K562 (cell line): ENCODE measurements at regions not wholly inside any gene's neighbourhood (a gene's known extent, or its start where the extent isn't known, plus 50 kb on each side); places are given as distances from the start of the nearest gene placed in this dataset.
A peak's percentile ranks its signal among the peaks of the same experiment; 100 is the strongest.

Source experiments
- ATAC-seq: fragments of 200-7000 bp; cut with Tn5 transposase; 3 replicates; pipeline ENCODE4 v1.9.1; 2020; ENCODE audit warnings: moderate library complexity
- BruUV-seq: library from RNA; stranded (reverse); fragments of 400-500 nt; replicated peaks from 2 replicates; lab custom pipeline; 2021; lab: Mats Ljungman, UMichigan
- CTCF ChIA-PET: fragments of 300-600 bp; formaldehyde crosslinking; extraction: SDS; loops from one replicate; lab custom pipeline; 2021; ENCODE audit warnings: low intra/inter-chr PET ratio; lab: Yijun Ruan, JAX
- POLR2A ChIA-PET: fragments of 300-600, 350-650 bp; sonication (Branson Sonifier 250); formaldehyde crosslinking; extraction: SDS; loops from one replicate; lab custom pipeline; 2021; ENCODE audit warnings: antibody characterized with exemption, inconsistent platforms; lab: Yijun Ruan, JAX
- DNase-seq, 4 experiments: peaks; one replicate each; pipeline versions ENCODE4 v3.0.0 to v3.0.0-alpha.2; 2011 to 2018; ENCODE audit warnings: low spot score in 3 of 4, mixed read lengths in 3 of 4; ENCODE audit errors: extremely low read depth in 1 of 4
- FAIRE-seq: peaks from 2 replicates; lab custom pipeline; 2011; peaks lifted over from hg19 to GRCh38; lab: Jason Lieb, UNC
- H2AFZ ChIP-seq: 2 replicates; pipeline ENCODE4 v1.6.0; 2011; ENCODE audit warnings: low read depth, low read length, control low read depth, inconsistent platforms
- H3K27ac ChIP-seq: fragments of 200-600 bp; 3 replicates; pipeline ENCODE4 v1.8.0; 2011; ENCODE audit warnings: low read depth, mild to moderate bottlenecking, control low read depth, inconsistent platforms, low read length, moderate library complexity, mixed read lengths; ENCODE audit errors: extremely low read depth
- H3K27me3 ChIP-seq, 2 experiments: fragments of 300-600 bp in 1 of 2; 2 replicates in 1 of 2; 3 replicates in 1 of 2; pipeline versions ENCODE4 v1.6.0 to v1.8.0; 2011; ENCODE audit warnings: inconsistent platforms in 2 of 2, low read length in 2 of 2, mild to moderate bottlenecking in 1 of 2, mixed read lengths in 1 of 2, moderate library complexity in 1 of 2; ENCODE audit not compliant: control insufficient read depth in 2 of 2, insufficient read depth in 2 of 2
- H3K36me3 ChIP-seq: fragments of 300-600 bp; 3 replicates; pipeline ENCODE4 v1.8.0; 2011; ENCODE audit warnings: mild to moderate bottlenecking, low read length, inconsistent platforms; ENCODE audit not compliant: control insufficient read depth, insufficient read depth
- H3K4me1 ChIP-seq, 2 experiments: fragments of 200-600 bp in 1 of 2; replicated peaks in 1 of 2; 2 replicates in 1 of 2; 3 replicates in 1 of 2; pipeline versions ENCODE4 v1.5.1 to v1.8.0; 2011; ENCODE audit warnings: inconsistent platforms in 2 of 2, low read length in 2 of 2, mild to moderate bottlenecking in 1 of 2, mixed read lengths in 1 of 2, moderate library complexity in 1 of 2; ENCODE audit not compliant: control insufficient read depth in 2 of 2, insufficient read depth in 2 of 2
- H3K4me2 ChIP-seq: 2 replicates; pipeline ENCODE4 v1.6.1; 2011; ENCODE audit warnings: low read length, control low read depth, inconsistent platforms, mixed read lengths; ENCODE audit not compliant: insufficient read depth
- H3K4me3 ChIP-seq: fragments of 200-600 bp; sonication (generic), shearing (Covaris generic); 2 replicates; pipeline ENCODE4 v1.5.1; 2016; ENCODE audit warnings: control low read depth, inconsistent platforms
- H3K79me2 ChIP-seq: fragments of 200-600 bp; 3 replicates; pipeline ENCODE4 v1.8.0; 2011; ENCODE audit warnings: low read length, inconsistent platforms; ENCODE audit not compliant: control insufficient read depth, insufficient read depth
- H3K9ac ChIP-seq, 2 experiments: 2 replicates each; pipeline versions ENCODE4 v1.6.0 to v1.6.1; 2011; ENCODE audit warnings: low read depth in 2 of 2, low read length in 2 of 2, control low read depth in 1 of 2, inconsistent platforms in 1 of 2, mild to moderate bottlenecking in 1 of 2, mixed read lengths in 1 of 2; ENCODE audit not compliant: insufficient read depth in 1 of 2
- H3K9me1 ChIP-seq: one replicate; pipeline ENCODE4 v1.6.0; 2011; ENCODE audit warnings: inconsistent platforms, mild to moderate bottlenecking, low read length, moderate library complexity; ENCODE audit not compliant: control insufficient read depth, insufficient read depth
- H3K9me3 ChIP-seq: replicated peaks from 2 replicates; pipeline ENCODE4 v1.5.1; 2011; ENCODE audit warnings: low read depth, low read length, inconsistent platforms; ENCODE audit not compliant: control insufficient read depth, insufficient read depth
- H4K20me1 ChIP-seq: replicated peaks from 2 replicates; pipeline ENCODE4 v1.6.1; 2011; ENCODE audit warnings: low read length, inconsistent platforms, mixed read lengths; ENCODE audit not compliant: control insufficient read depth, insufficient read depth
- NFATC3 ChIP-seq: fragments of 450-650 bp; IDR thresholded peaks from 2 replicates; pipeline ENCODE4 v1.6.1; 2017; ENCODE audit warnings: mild to moderate bottlenecking
- TARDBP ChIP-seq: fragments of 450-650 bp; IDR thresholded peaks from 2 replicates; pipeline ENCODE4 v1.6.1; 2016
- ZNF589 ChIP-seq: fragments of 200-800 bp; sonication (Bioruptor generic); IDR thresholded peaks from 2 replicates; pipeline ENCODE4 v1.6.1; 2016; ENCODE audit warnings: low read depth, missing genetic modification characterization, missing compliant biosample characterization
- WGBS: fragments of 100-300 bp; shearing (Covaris generic); methylation state at CpG from one replicate; pipeline ENCODE4 v1.1.6; 2016; ENCODE audit warnings: low coverage, mixed read lengths; ENCODE audit not compliant: insufficient coverage; ENCODE audit errors: missing lambda C conversion rate; 5-methylcytosine and 5-hydroxymethylcytosine counted together
- in situ Hi-C: fragments of 300-500 bp; cut with MboI; formaldehyde crosslinking; loops from 4 replicates; pipeline ENCODE4 v1.15.0; 2018; ENCODE audit warnings: inconsistent platforms, mixed read lengths
- intact Hi-C: fragments of 100-400 bp; cut with micrococcal nuclease; formaldehyde crosslinking; loops from 2 replicates; pipeline ENCODE4 v1.14.2; 2022
- TF ChIP-seq, protein P1 (sequence below): fragments of 450-650 bp; IDR thresholded peaks from 2 replicates; pipeline ENCODE4 v1.6.1; 2016
- TF ChIP-seq, protein P2 (sequence below): fragments of 450-650 bp; IDR thresholded peaks from 2 replicates; pipeline ENCODE4 v1.6.1; 2018; ENCODE audit warnings: mild to moderate bottlenecking, low read depth; ENCODE audit not compliant: partially characterized antibody
- TF ChIP-seq, protein P3 (sequence below): sonication (generic); formaldehyde crosslinking; IDR thresholded peaks from 2 replicates; pipeline ENCODE4 v1.8.1; 2022; ENCODE audit warnings: missing genetic modification reagents

DNA sequence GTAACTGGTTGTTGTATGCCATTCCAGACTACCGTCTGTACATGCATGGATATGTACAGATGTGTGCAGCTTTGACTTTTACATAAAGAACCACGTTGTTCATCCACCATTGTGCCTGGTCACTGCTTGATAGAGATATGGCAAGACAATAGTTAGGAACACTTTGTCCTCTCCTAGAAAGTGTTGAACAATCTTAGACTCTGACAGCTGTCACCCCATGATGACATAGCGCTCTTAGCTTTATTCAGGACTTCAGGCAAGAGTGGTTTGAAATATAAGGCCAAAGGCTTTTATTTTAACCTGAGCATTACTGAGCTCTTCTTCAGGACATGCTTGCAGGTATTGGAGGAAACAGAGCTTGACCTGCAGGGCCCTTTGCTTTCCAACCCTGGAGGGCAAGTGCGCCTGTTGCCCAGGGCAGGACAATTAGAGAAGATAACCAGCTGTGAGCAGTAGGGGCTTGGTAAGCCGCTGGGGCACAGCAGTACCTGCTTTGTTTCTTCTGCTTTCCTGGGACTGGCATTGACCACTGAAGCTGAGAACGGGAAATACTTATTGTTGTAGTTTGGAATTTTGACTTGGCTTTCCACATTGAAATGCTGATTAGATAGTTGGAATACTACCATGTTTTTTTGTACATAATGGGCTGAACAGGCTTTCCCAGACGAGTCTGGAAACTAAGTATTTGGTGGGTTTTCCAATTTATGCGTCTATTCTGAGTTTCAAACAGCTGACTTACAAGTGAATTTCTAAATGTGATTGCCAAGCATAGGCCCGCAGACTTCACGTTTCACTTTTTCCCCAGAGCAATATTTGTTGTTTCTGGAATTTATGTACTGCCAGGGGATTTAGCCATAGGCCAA is 51.1 kb downstream of the GARRE1 start (continued):
- TF ChIP-seq, protein P1, sequence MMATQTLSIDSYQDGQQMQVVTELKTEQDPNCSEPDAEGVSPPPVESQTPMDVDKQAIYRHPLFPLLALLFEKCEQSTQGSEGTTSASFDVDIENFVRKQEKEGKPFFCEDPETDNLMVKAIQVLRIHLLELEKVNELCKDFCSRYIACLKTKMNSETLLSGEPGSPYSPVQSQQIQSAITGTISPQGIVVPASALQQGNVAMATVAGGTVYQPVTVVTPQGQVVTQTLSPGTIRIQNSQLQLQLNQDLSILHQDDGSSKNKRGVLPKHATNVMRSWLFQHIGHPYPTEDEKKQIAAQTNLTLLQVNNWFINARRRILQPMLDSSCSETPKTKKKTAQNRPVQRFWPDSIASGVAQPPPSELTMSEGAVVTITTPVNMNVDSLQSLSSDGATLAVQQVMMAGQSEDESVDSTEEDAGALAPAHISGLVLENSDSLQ = peak; percentile 28; the same call in 1 of the 2 replicates
- TF ChIP-seq TARDBP = no peak
- TF ChIP-seq, all 486 proteins: peak for 2

DNA sequence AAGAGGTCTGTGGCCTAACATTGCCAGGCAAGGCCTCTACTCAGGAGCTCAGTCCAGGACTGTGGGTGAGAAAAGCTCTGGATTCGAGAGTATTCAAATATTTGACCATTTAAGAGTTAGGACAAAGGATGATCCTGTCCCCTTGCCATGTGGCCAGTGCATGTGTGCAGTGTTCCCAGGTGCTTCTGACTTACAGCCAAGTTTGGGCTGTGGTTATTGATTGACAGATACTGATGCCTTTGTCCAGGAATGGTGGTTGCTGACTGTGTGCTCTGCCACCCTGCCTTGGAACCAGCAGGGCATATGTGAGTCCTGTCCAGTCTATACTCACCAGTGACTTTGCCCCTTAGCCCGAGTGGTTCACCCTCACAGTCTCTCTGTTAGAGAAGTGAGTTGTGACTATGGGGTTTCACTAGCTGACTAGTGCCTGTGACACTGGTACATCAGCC is 51.9 kb downstream of the GARRE1 start:
- no peak for ATAC-seq
- FAIRE-seq = no peak
- H4K20me1 ChIP-seq = 0 out of 2 replicates have a peak, but pooled peaks cover 5% of the 10 kb centered on the region
- H3K9me1 ChIP-seq = no peaks in the 10 kb centered on the region
- H3K4me3 ChIP-seq = no peak overlapping the region
- no peaks in the 10 kb centered on the region for H3K27me3 ChIP-seq
- ChIA-PET CTCF (no interaction called here), POLR2A (interaction anchor here (0.5 to 1.6 kb wide), 3 partner anchors 11 to 932 kb away, joined by 3 to 5 read pairs (median 4); no protein-coding TSS in a partner anchor)
- DNase-seq = no peak
- 0 out of 3 replicates have a peak, but pooled peaks cover 3% of the 10 kb centered on the region for H3K79me2 ChIP-seq
- in situ Hi-C loops (no loop called here), intact Hi-C loops (no loop called here)
- no peak overlapping the region for H2AFZ ChIP-seq
- H3K36me3 ChIP-seq = peaks cover 14% of the 10 kb centered on the region; the same call in 1 of the 3 replicates
- no peaks in the 10 kb centered on the region for H3K9me3 ChIP-seq
- WGBS = 31% methylated on average over 2 of the region's 2 CpGs
- H3K9ac ChIP-seq = no peak overlapping the region; a peak in 1 of 4 replicates
- no TSS peak for BruUV-seq
- H3K4me2 ChIP-seq = no peak overlapping the region
- TF ChIP-seq, protein P2, sequence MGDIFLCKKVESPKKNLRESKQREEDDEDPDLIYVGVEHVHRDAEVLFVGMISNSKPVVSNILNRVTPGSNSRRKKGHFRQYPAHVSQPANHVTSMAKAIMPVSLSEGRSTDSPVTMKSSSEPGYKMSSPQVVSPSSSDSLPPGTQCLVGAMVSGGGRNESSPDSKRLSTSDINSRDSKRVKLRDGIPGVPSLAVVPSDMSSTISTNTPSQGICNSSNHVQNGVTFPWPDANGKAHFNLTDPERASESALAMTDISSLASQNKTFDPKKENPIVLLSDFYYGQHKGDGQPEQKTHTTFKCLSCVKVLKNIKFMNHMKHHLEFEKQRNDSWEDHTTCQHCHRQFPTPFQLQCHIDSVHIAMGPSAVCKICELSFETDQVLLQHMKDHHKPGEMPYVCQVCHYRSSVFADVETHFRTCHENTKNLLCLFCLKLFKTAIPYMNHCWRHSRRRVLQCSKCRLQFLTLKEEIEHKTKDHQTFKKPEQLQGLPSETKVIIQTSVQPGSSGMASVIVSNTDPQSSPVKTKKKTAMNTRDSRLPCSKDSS = no peak
- TF ChIP-seq, protein P3, sequence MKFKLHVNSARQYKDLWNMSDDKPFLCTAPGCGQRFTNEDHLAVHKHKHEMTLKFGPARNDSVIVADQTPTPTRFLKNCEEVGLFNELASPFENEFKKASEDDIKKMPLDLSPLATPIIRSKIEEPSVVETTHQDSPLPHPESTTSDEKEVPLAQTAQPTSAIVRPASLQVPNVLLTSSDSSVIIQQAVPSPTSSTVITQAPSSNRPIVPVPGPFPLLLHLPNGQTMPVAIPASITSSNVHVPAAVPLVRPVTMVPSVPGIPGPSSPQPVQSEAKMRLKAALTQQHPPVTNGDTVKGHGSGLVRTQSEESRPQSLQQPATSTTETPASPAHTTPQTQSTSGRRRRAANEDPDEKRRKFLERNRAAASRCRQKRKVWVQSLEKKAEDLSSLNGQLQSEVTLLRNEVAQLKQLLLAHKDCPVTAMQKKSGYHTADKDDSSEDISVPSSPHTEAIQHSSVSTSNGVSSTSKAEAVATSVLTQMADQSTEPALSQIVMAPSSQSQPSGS (CRISPR knock-in tag) = no peak
- TF ChIP-seq NFATC3 (no peak), ZNF589 (CRISPR knock-in tag) (no peak)
- TF ChIP-seq, protein P1 = peak; percentile 38; the same call in 1 of the 2 replicates
- H3K4me1 ChIP-seq = peaks cover 0 to 2% of the 10 kb centered on the region in 2 experiments; a peak in 3 of 5 replicates
- H3K27ac ChIP-seq = no peak overlapping the region
